Loucy (cell line): ENCODE measurements at regions not wholly inside any gene's neighbourhood (a gene's known extent, or its start where the extent isn't known, plus 50 kb on each side); places are given as distances from the start of the nearest gene placed in this dataset.

ENCODE experiments used
- H2AFZ ChIP-seq: fragments of 200-600 bp; sonication (generic); 2 replicates; pipeline ENCODE4 v1.6.0; 2016; ENCODE audit warnings: antibody characterized with exemption, mild to moderate bottlenecking, low read length, moderate library complexity
- H3F3A ChIP-seq: fragments of 200-600 bp; 2 replicates; pipeline ENCODE4 v1.6.0; 2016; ENCODE audit warnings: antibody characterized with exemption, low read depth, mild to moderate bottlenecking
- H3K27me3 ChIP-seq: fragments of 200-600 bp; sonication (generic); 2 replicates; pipeline ENCODE4 v1.6.1; 2014; ENCODE audit warnings: low read length, mild to moderate bottlenecking; ENCODE audit not compliant: insufficient read depth, poor library complexity, severe bottlenecking
- H3K36me3 ChIP-seq: fragments of 200-600 bp; sonication (generic); 2 replicates; pipeline ENCODE4 v1.6.1; 2016; ENCODE audit warnings: low read length; ENCODE audit not compliant: insufficient read depth
- H3K4me1 ChIP-seq: fragments of 200-600 bp; sonication (generic); 2 replicates; pipeline ENCODE4 v1.5.1; 2014; ENCODE audit warnings: low read length, mild to moderate bottlenecking; ENCODE audit not compliant: insufficient read depth, poor library complexity, severe bottlenecking
- H3K4me2 ChIP-seq: fragments of 200-600 bp; sonication (generic); 2 replicates; pipeline ENCODE4 v1.6.0; 2014; ENCODE audit warnings: antibody characterized with exemption, low read length, low read depth, mild to moderate bottlenecking; ENCODE audit not compliant: poor library complexity, severe bottlenecking
- H3K4me3 ChIP-seq: fragments of 200-600 bp; sonication (generic); 2 replicates; pipeline ENCODE4 v1.5.1; 2014; ENCODE audit warnings: low read length, mild to moderate bottlenecking, mixed read lengths; ENCODE audit not compliant: poor library complexity, severe bottlenecking
- H3K79me2 ChIP-seq: fragments of 200-600 bp; sonication (generic); 2 replicates; pipeline ENCODE4 v1.6.1; 2014; ENCODE audit warnings: low read length; ENCODE audit not compliant: insufficient read depth
- H3K9ac ChIP-seq: fragments of 200-600 bp; sonication (generic); 2 replicates; pipeline ENCODE4 v1.6.0; 2014; ENCODE audit warnings: mild to moderate bottlenecking, low read depth, low read length, moderate library complexity; ENCODE audit not compliant: poor library complexity, severe bottlenecking
- H3K9me2 ChIP-seq: fragments of 200-600 bp; sonication (generic); replicated peaks from 2 replicates; pipeline ENCODE4 v1.6.1; 2016; ENCODE audit warnings: low read depth, low read length, mixed read lengths
- H3K9me3 ChIP-seq: fragments of 200-600 bp; sonication (generic); 2 replicates; pipeline ENCODE4 v1.6.1; 2014; ENCODE audit warnings: mild to moderate bottlenecking, antibody characterized with exemption, low read length, low read depth; ENCODE audit not compliant: insufficient read depth
- H4K20me1 ChIP-seq: fragments of 200-600 bp; sonication (generic); 2 replicates; pipeline ENCODE4 v1.6.0; 2014; ENCODE audit warnings: antibody characterized with exemption, low read length, mild to moderate bottlenecking; ENCODE audit not compliant: insufficient read depth, poor library complexity, severe bottlenecking
- CTCF ChIP-seq: fragments of 200-600 bp; sonication (generic); conservative IDR thresholded peaks from 2 replicates; pipeline ENCODE4 v1.5.1; 2014; ENCODE audit warnings: mild to moderate bottlenecking, antibody characterized with exemption, low read length
- EZH2phosphoT487 ChIP-seq: fragments of 200-600 bp; IDR thresholded peaks from 2 replicates; pipeline ENCODE4 v1.6.1; 2018; ENCODE audit warnings: antibody characterized with exemption, mild to moderate bottlenecking, moderate library complexity, borderline replicate concordance

- no peaks in the 10 kb centered on the region for H3K9me3 ChIP-seq
- peaks cover 13% of the 10 kb centered on the region; the same call in 1 of the 2 replicates for H3K79me2 ChIP-seq
- H4K20me1 ChIP-seq: no peaks in the 10 kb centered on the region
- H3K4me1 ChIP-seq: peaks cover 49% of the 10 kb centered on the region
- H3K4me3 ChIP-seq: peak overlapping the region; percentile 68
- H3K36me3 ChIP-seq: no peaks in the 10 kb centered on the region
- no peaks in the 10 kb centered on the region for H3K9me2 ChIP-seq
- no peaks in the 10 kb centered on the region for H3K27me3 ChIP-seq
- peak overlapping the region; percentile 87 for H3K9ac ChIP-seq
- H3F3A ChIP-seq: peaks cover 12% of the 10 kb centered on the region; the same call in 1 of the 2 replicates
- peak overlapping the region; percentile 49; the same call in 1 of the 2 replicates for H2AFZ ChIP-seq
- peak overlapping the region; percentile 86 for H3K4me2 ChIP-seq
- TF ChIP-seq CTCF (no peak), EZH2phosphoT487 (no peak)
Measured at GRCh38 chr1:10939654-10940450, 72.6 kb upstream of the TARDBP start.

GRCh38 chr1:10940451-10940804 is 72.0 kb upstream of the TARDBP start:
- H3K9me3 ChIP-seq: no peaks in the 10 kb centered on the region
- peaks cover 13% of the 10 kb centered on the region; the same call in 1 of the 2 replicates for H3K79me2 ChIP-seq
- peaks cover 12% of the 10 kb centered on the region; the same call in 1 of the 2 replicates for H3F3A ChIP-seq
- TF ChIP-seq EZH2phosphoT487 (no peak), CTCF (no peak)
- H3K4me3 ChIP-seq: peak overlapping the region; percentile 68
- H3K9ac ChIP-seq: peak overlapping the region; percentile 87
- no peaks in the 10 kb centered on the region for H4K20me1 ChIP-seq
- peak overlapping the region; percentile 86 for H3K4me2 ChIP-seq
- H3K4me1 ChIP-seq: peaks cover 48% of the 10 kb centered on the region
- H3K36me3 ChIP-seq: no peaks in the 10 kb centered on the region
- no peaks in the 10 kb centered on the region for H3K27me3 ChIP-seq
- H2AFZ ChIP-seq: no peak overlapping the region; the same call in 1 of the 2 replicates
- no peaks in the 10 kb centered on the region for H3K9me2 ChIP-seq

DNA sequence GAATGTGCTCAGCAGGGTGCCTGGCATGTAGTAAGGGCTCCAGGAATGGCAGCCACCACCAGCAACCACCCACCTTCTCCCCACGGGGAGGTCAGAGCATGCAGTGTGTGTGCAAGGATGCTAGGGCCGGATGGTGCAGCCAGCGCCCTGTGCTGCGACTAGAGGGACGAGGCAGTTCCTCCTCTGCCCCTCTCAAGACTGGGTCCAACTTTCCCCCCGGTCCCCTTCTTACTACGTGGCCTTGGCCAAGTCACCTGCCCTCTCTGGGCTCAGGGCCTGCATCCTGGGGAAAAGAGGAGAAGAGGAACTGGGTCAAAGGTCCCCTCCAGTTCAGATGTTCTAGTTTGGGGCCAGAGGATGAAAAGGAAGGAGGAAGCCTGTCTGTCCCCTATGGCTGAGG is 71.6 kb upstream of the TARDBP start:
- no peaks in the 10 kb centered on the region for H3K9me2 ChIP-seq
- H3K36me3 ChIP-seq: no peaks in the 10 kb centered on the region

More for the DNA sequence above, 71.6 kb upstream of the TARDBP start:
- Histone ChIP-seq H3K27me3 (no peaks in the 10 kb centered on the region), H4K20me1 (no peaks in the 10 kb centered on the region), H3K9me3 (no peaks in the 10 kb centered on the region), H3F3A (peaks cover 12% of the 10 kb centered on the region; the same call in 1 of the 2 replicates), H3K4me1 (peaks cover 48% of the 10 kb centered on the region), H3K4me2 (peak overlapping the region; percentile 86), H2AFZ (no peak overlapping the region), H3K79me2 (peaks cover 13% of the 10 kb centered on the region; the same call in 1 of the 2 replicates), H3K4me3 (no peak overlapping the region), H3K9ac (peak overlapping the region; percentile 87)
- no peak for TF ChIP-seq EZH2phosphoT487
- no peak for TF ChIP-seq CTCF
